ENCODE measurements at regions not wholly inside any gene's neighbourhood (a gene's known extent, or its start where the extent isn't known, plus 50 kb on each side); places are given as distances from the start of the nearest gene placed in this dataset.

- TF ChIP-seq TFE3 (CRISPR knock-in tag; IDR thresholded peaks at IDR 0.05), result no peak
- 0 out of 2 replicates have a peak, but pooled peaks have one; percentile 36 for TF ChIP-seq ZNF589 (CRISPR knock-in tag; IDR thresholded peaks at IDR 0.05; ENCODE audit: low read depth)
- no peak for TF ChIP-seq ELF2 (CRISPR knock-in tag; IDR thresholded peaks at IDR 0.05)
- TF ChIP-seq NELFE (IDR thresholded peaks at IDR 0.05; ENCODE audit: insufficient read depth, insufficient read length), result no peak
- no peak for TF ChIP-seq ARHGAP35 (IDR thresholded peaks at IDR 0.05; ENCODE audit: partially characterized antibody)
- peak in 1 of 2 experiments; percentile 51; a peak in 1 of 4 replicates for TF ChIP-seq ZNF639 (CRISPR knock-in tag; conservative IDR thresholded peaks at IDR 0.05 in 1 of 2, IDR thresholded peaks at IDR 0.05 in 1 of 2)
- no peak for TF ChIP-seq E2F1 (CRISPR knock-in tag; IDR thresholded peaks at IDR 0.05)
- no peak for TF ChIP-seq ZNF3 (CRISPR knock-in tag; IDR thresholded peaks at IDR 0.05)
- TF ChIP-seq E2F8 (IDR thresholded peaks at IDR 0.05; ENCODE audit: low read depth, partially characterized antibody), result no peak
- no peak for TF ChIP-seq PHF20 (IDR thresholded peaks at IDR 0.05; ENCODE audit: partially characterized antibody)
- TF ChIP-seq RHOXF2B (CRISPR knock-in tag; conservative IDR thresholded peaks at IDR 0.05), result no peak
- TF ChIP-seq CREBBP (IDR thresholded peaks at IDR 0.05; ENCODE audit: low read depth, low read length), result no peak
- peak; percentile 26; the same call in 1 of the 2 replicates for TF ChIP-seq CREB3L1 (IDR thresholded peaks at IDR 0.05; ENCODE audit: borderline replicate concordance, low read depth)
- TF ChIP-seq ARID1B (IDR thresholded peaks at IDR 0.05), result peak; percentile 62
- TF ChIP-seq TGIF2 (CRISPR knock-in tag; IDR thresholded peaks at IDR 0.05), result no peak
- no peak for TF ChIP-seq STAT6 (CRISPR knock-in tag; IDR thresholded peaks at IDR 0.05)
Observed at GRCh38 chr6:134436281-134436815, 118.4 kb upstream of the SGK1 start (continued).
